ENCODE measurements at regions not wholly inside any gene's neighbourhood (a gene's known extent, or its start where the extent isn't known, plus 50 kb on each side); places are given as distances from the start of the nearest gene placed in this dataset.

DNA sequence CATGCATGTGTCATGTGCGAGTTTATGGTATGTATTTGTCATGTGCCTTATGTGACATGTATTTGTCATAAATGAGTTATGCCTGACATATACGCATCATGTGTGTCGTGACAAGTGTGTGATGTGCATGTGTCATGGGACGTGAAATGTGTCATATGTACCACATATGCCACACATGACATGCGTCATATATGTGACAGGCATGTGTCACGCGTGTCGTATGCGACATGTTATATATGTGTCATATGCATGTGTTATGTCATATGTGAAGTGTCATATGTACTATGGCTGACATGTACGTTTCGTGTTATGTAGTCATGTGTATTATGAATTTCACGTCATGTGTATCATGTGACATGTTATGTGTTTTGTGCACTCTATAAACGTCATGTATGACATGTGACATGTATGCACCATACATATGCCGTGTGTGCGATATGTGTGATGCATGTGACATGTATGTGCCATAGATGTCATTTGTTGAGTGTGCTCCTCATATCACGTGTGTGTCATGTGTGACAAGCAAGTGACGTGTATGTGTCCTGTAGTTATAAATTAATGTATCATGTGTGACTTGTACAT lies 2152.3 kb upstream of the PIK3C3 start:
- H3K4me1 Mint-ChIP-seq, result no peaks in the 10 kb centered on the region
- no peaks in the 10 kb centered on the region for H3K27me3 Mint-ChIP-seq (ENCODE audit: insufficient read depth)
- Histone ChIP-seq H3K4me1 (ENCODE audit: control insufficient read depth, insufficient read depth, low read length) (no peaks in the 10 kb centered on the region), H3K4me3 (ENCODE audit: low read length) (peak overlapping the region; percentile 7), H3K36me3 (ENCODE audit: control insufficient read depth, insufficient read depth, low read length) (no peaks in the 10 kb centered on the region), H3K27me3 (ENCODE audit: control insufficient read depth, insufficient read depth, low read length, poor library complexity, severe bottlenecking) (no peaks in the 10 kb centered on the region), H3K9ac (ENCODE audit: extremely low read depth, low read length, poor library complexity, severe bottlenecking) (no peak overlapping the region), H3K9me3 (ENCODE audit: control insufficient read depth, low read length) (peaks cover 19% of the 10 kb centered on the region), H3K27ac (ENCODE audit: low read depth, low read length) (no peak overlapping the region)
- no peak overlapping the region for H3K4me3 Mint-ChIP-seq
- H3K36me3 Mint-ChIP-seq (ENCODE audit: low read depth), result no peaks in the 10 kb centered on the region
- H3K9me3 Mint-ChIP-seq, result peaks cover 12% of the 10 kb centered on the region
- H3K27ac Mint-ChIP-seq, result no peak overlapping the region
- 93% methylated on average over 15 to 16 of the region's 17 CpGs for WGBS, 2 experiments (ENCODE audit: insufficient coverage in 1 of 2, insufficient read length in 1 of 2)
- DNase-seq, result no peak
- TF ChIP-seq, protein P1, sequence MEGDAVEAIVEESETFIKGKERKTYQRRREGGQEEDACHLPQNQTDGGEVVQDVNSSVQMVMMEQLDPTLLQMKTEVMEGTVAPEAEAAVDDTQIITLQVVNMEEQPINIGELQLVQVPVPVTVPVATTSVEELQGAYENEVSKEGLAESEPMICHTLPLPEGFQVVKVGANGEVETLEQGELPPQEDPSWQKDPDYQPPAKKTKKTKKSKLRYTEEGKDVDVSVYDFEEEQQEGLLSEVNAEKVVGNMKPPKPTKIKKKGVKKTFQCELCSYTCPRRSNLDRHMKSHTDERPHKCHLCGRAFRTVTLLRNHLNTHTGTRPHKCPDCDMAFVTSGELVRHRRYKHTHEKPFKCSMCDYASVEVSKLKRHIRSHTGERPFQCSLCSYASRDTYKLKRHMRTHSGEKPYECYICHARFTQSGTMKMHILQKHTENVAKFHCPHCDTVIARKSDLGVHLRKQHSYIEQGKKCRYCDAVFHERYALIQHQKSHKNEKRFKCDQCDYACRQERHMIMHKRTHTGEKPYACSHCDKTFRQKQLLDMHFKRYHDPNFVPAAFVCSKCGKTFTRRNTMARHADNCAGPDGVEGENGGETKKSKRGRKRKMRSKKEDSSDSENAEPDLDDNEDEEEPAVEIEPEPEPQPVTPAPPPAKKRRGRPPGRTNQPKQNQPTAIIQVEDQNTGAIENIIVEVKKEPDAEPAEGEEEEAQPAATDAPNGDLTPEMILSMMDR (conservative IDR thresholded peaks at IDR 0.05), result no peak

DNA sequence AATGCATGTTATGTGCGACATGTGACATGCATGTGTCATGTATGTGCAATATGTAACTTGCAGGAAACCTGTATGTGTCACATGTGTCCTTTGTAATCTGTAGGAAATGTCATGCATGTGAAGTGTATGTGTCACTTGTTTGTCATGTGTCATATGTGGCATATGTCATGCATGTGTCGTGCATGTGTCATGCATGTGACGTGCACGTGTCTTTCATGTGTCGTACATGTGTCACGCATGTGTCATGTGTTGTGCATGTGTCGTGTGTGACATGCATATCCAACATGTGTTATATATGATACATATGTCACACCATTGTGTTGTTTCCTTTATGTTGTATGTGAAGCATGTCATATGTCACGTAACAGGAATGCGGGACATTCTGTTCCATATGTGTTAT lies 2153.2 kb upstream of the PIK3C3 start:
- Mint-ChIP-seq H3K4me1 (no peaks in the 10 kb centered on the region), H3K4me3 (no peak overlapping the region), H3K27ac (no peak overlapping the region), H3K9me3 (peaks cover 12% of the 10 kb centered on the region), H3K27me3 (ENCODE audit: insufficient read depth) (no peaks in the 10 kb centered on the region), H3K36me3 (ENCODE audit: low read depth) (no peaks in the 10 kb centered on the region)
- TF ChIP-seq, protein P1 (conservative IDR thresholded peaks at IDR 0.05), result no peak
- Histone ChIP-seq H3K27ac (ENCODE audit: low read depth, low read length) (no peak overlapping the region), H3K4me1 (ENCODE audit: control insufficient read depth, insufficient read depth, low read length) (no peaks in the 10 kb centered on the region), H3K9ac (ENCODE audit: extremely low read depth, low read length, poor library complexity, severe bottlenecking) (no peak overlapping the region), H3K36me3 (ENCODE audit: control insufficient read depth, insufficient read depth, low read length) (no peaks in the 10 kb centered on the region), H3K9me3 (ENCODE audit: control insufficient read depth, low read length) (peaks cover 19% of the 10 kb centered on the region), H3K4me3 (ENCODE audit: low read length) (peak overlapping the region; percentile 45), H3K27me3 (ENCODE audit: control insufficient read depth, insufficient read depth, low read length, poor library complexity, severe bottlenecking) (no peaks in the 10 kb centered on the region)
- DNase-seq, result no peak
- WGBS, 2 experiments (ENCODE audit: insufficient coverage in 1 of 2, insufficient read length in 1 of 2), result 91% methylated on average over 5 to 8 of the region's 9 CpGs

DNA sequence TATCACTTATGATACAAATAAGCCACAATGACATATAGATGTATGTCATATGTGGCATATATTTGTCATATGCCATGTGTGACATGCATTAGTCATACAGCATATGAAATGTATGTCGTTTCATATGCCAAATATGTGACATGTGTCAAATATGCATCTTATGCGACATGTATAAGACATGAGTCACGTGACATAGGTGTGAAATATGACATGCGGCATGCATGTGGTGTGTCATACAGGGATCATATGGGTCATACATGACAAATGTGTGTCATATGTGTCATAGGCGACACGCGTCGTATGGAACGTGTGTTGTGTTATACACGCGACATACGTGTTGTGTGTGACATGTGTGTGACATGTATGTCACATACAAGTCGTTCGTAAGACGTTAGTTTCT lies 2154.0 kb upstream of the PIK3C3 start:
- Histone ChIP-seq H3K27me3 (ENCODE audit: control insufficient read depth, insufficient read depth, low read length, poor library complexity, severe bottlenecking) (no peaks in the 10 kb centered on the region), H3K36me3 (ENCODE audit: control insufficient read depth, insufficient read depth, low read length) (no peaks in the 10 kb centered on the region), H3K9me3 (ENCODE audit: control insufficient read depth, low read length) (peaks cover 19% of the 10 kb centered on the region), H3K4me3 (ENCODE audit: low read length) (peak overlapping the region; percentile 45), H3K27ac (ENCODE audit: low read depth, low read length) (no peak overlapping the region), H3K4me1 (ENCODE audit: control insufficient read depth, insufficient read depth, low read length) (no peaks in the 10 kb centered on the region), H3K9ac (ENCODE audit: extremely low read depth, low read length, poor library complexity, severe bottlenecking) (no peak overlapping the region)
- peaks cover 6% of the 10 kb centered on the region for H3K4me1 Mint-ChIP-seq
- no peaks in the 10 kb centered on the region for H3K36me3 Mint-ChIP-seq (ENCODE audit: low read depth)
- 93 to 95% methylated on average over 15 of the region's 15 CpGs for WGBS, 2 experiments (ENCODE audit: insufficient coverage in 1 of 2, insufficient read length in 1 of 2)
- H3K27me3 Mint-ChIP-seq (ENCODE audit: insufficient read depth), result no peaks in the 10 kb centered on the region
- no peak for DNase-seq
- H3K4me3 Mint-ChIP-seq, result no peak overlapping the region
- TF ChIP-seq, protein P1 (conservative IDR thresholded peaks at IDR 0.05), result no peak
- peaks cover 12% of the 10 kb centered on the region for H3K9me3 Mint-ChIP-seq
- H3K27ac Mint-ChIP-seq, result no peak overlapping the region

Data from endodermal cell (in vitro differentiated cells).